D721Med (cell line): ENCODE measurements at regions not wholly inside any gene's neighbourhood (a gene's known extent, or its start where the extent isn't known, plus 50 kb on each side); places are given as distances from the start of the nearest gene placed in this dataset.
"Not testable (repeated sequence)": the region's sequence is repeated elsewhere in the genome, so short reads cannot be mapped to it uniquely, and the experiment has no call there.

ENCODE experiments used
- DNase-seq: peaks from one replicate; pipeline ENCODE4 v3.0.0; 2011; ENCODE audit warnings: low spot score; ENCODE audit not compliant: insufficient read length
- FAIRE-seq: peaks from 2 replicates; lab custom pipeline; 2011; peaks lifted over from hg19 to GRCh38; lab: Jason Lieb, UNC
- TF ChIP-seq, protein P1 (sequence below): IDR thresholded peaks from 2 replicates; pipeline ENCODE4 v1.5.1; 2012; ENCODE audit warnings: mild to moderate bottlenecking, control low read depth; ENCODE audit not compliant: insufficient read depth; ENCODE audit errors: missing control alignments

DNA sequence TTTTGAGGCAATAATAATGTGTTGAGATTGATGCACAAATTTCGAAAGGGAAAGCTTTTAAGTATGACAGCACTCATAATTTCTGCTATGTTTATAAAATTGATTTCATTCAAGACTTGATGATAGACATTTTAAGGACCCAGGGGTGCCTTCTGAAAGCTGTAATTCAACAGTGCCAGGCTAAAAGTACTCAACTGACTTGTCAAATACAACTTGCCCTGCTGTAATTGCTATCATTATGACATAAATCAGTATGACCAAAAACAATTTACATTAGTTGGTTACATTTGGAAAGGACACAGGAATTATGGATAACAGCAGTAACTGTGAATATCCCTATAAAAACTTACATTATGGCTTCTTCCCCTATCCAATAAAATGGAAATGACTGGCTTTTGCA lies 178.9 kb downstream of the MMUT start:
- TF ChIP-seq, protein P1, sequence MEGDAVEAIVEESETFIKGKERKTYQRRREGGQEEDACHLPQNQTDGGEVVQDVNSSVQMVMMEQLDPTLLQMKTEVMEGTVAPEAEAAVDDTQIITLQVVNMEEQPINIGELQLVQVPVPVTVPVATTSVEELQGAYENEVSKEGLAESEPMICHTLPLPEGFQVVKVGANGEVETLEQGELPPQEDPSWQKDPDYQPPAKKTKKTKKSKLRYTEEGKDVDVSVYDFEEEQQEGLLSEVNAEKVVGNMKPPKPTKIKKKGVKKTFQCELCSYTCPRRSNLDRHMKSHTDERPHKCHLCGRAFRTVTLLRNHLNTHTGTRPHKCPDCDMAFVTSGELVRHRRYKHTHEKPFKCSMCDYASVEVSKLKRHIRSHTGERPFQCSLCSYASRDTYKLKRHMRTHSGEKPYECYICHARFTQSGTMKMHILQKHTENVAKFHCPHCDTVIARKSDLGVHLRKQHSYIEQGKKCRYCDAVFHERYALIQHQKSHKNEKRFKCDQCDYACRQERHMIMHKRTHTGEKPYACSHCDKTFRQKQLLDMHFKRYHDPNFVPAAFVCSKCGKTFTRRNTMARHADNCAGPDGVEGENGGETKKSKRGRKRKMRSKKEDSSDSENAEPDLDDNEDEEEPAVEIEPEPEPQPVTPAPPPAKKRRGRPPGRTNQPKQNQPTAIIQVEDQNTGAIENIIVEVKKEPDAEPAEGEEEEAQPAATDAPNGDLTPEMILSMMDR = no peak
- no peak for DNase-seq
- no peak for FAIRE-seq

DNA sequence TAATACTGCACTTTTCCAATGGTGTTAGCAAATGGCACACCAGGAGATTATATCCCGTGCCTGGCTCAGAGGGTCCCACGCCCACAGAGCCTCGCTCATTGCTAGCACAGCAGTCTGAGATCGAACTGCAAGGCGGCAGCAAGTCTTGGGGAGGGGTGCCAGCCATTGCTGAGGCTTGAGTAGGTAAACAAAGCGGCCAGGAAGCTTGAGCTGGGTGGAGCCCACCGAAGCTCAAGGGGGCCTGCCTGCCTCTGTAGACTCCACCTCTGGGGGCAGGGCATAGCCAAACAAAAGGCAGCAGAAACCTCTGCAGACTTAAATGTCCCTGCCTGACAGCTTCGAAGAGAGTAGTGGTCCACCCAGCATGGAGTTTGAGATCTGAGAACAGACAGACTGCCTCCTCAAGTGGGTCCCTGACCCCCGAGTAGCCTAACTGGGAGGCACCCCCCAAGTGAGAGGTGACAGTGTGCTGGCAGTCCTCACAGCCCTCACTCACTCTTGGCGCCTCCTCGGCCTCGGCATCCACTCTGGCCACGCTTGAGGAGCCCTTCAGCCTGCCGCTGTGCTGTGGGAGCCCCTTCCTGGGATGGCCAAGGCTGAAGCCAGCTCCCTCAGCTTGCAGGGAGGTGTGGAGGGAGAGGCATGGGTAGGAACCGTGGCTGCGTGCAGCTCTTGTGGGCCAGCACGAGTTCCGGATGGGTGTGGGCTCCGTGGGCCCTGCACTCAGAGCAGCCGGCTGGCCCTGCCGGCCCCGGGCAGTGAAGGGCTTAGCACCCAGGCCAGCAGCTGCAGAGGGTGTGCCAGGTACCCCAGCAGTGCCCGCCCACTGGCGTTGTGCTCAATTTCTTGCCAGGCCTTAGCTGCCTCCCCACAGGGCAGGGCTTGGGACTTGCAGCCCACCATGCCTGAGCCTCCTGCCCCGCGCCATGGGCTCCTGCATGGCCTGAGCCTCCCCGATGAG lies 188.0 kb downstream of the MMUT start:
- DNase-seq, FAIRE-seq: not testable (repeated sequence)

DNA sequence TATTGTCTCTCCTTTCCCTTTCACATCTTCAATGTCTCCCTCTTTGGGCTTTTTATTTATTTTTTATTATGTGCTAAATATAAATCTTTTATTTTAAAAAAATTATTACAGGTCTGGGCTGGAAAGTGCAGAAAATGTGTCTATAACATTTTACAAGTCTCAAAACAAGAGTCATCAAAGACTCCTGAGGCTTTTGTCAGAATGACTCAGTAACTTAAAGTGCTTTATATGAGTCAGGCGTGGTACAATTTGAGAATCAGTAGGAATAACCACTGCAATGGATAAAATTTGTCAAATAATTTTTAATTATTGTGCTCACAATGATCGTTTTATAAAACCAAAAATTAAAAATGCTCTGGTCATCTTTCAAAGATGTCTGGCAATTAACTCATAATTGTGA lies 193.9 kb downstream of the MMUT start:
- TF ChIP-seq, protein P1 = no peak
- DNase-seq (no peak), FAIRE-seq (no peak)

DNA sequence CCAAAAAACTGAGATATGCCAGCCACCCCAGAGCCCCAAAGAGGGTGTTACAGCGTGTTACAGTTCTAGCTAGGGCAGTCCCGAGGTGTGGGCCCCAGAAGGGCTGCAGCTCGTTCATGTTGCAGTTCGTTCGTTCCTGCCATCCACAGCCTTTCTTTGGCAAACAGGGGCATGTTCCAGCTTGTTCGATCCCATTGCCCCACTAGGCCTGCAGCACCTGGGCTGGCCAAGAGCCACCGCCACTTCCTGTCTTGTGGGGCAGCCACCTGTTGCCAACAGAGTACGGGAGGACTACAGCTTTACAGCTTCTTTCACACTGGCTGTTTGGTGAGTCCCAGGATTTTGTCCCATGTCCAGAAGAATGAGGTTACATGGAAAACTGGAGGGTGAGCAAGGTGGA lies 198.1 kb downstream of the MMUT start:
- no peak for FAIRE-seq
- TF ChIP-seq, protein P1 = no peak
- no peak for DNase-seq

DNA sequence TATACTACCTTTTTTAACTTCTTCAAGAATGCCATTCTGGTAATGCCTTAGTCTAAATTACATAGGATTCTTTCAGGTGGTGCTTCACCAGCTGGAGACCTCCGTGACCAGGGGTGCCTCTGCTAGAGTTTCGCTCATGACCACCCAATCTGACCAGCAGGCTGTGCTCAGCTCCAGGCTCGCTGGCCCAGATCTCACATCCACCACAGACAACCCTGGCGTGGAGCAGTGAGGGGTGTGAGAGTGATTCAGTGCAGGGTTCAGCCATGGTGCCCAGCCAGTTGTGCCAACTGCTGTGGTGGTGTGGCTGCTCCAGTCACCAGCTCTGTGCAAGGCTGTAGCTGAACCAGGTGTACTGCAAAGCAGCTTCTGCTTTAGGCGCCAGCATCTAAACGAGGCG lies 198.6 kb downstream of the MMUT start:
- TF ChIP-seq, protein P1 = no peak
- DNase-seq (no peak), FAIRE-seq (no peak)

DNA sequence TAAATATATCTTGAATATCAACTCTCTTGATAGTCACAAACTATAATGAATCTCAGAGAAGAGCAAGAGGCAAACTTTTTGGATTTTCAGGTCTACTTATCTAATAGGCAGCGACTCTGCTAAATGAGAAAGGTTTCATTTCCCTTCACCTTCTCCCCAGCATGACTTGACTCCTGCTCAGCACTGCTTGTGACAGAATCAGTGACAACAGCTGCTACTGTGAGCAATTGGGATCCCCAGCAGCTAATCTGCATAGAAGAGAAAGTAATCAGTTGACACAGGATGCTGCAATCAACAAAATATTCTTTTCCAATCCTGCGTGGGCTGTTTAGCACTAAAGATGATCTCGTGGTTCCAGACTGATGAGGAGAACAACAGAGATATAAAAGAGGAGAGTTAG lies 205.5 kb downstream of the MMUT start:
- no peak for FAIRE-seq
- DNase-seq = no peak
- TF ChIP-seq, protein P1 = no peak

DNA sequence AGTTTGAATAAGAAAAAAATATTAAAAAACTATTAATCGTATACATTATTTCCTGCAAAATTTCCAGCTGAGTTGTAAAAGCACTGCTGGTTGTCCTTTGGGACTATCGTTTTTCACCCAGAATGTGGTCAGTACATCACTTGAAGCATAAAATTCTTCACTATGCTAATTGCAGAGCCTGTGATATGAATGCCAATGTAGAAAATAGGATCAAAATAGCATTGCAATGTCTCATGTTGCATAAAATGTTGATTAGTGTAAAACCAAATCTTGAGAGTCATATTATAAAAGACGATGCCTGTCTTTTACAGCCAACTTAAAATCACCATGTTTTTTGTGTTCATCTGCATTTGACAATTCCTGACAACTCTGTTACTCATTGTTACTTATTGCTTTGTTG lies 207.7 kb downstream of the MMUT start:
- TF ChIP-seq, protein P1 = no peak
- FAIRE-seq (no peak), DNase-seq (no peak)
